HG02852 (cell line): ENCODE measurements at regions not wholly inside any gene's neighbourhood (a gene's known extent, or its start where the extent isn't known, plus 50 kb on each side); places are given as distances from the start of the nearest gene placed in this dataset.
"Not testable (repeated sequence)": the region's sequence is repeated elsewhere in the genome, so short reads cannot be mapped to it uniquely, and the experiment has no call there.

ENCODE experiments used
- ATAC-seq: cut with Tn5 transposase; IDR thresholded peaks from one replicate; pipeline ENCODE4 v1.9.1; 2021; ENCODE audit warnings: mild to moderate bottlenecking, moderate library complexity; ENCODE audit not compliant: unreplicated experiment

- no peak for ATAC-seq
Observed at GRCh38 chr6:5898563-5898962, 108.2 kb downstream of the NRN1 start.

GRCh38 chr6:5898102-5898501 is 108.6 kb downstream of the NRN1 start:
- no peak for ATAC-seq

- ATAC-seq = no peak
Observed at GRCh38 chr6:5896476-5897200, 110.1 kb downstream of the NRN1 start.

- no peak for ATAC-seq
Observed at GRCh38 chr6:5894357-5894756, 112.4 kb downstream of the NRN1 start.

- no peak for ATAC-seq
Observed at GRCh38 chr6:5893295-5893694, 113.4 kb downstream of the NRN1 start.

GRCh38 chr6:5892669-5893068 is 114.1 kb downstream of the NRN1 start:
- ATAC-seq = no peak

- ATAC-seq = no peak
Observed at GRCh38 chr6:5878792-5879191, 127.9 kb downstream of the NRN1 start.

- no peak for ATAC-seq
Observed at GRCh38 chr6:5876076-5876475, 130.6 kb downstream of the NRN1 start.

GRCh38 chr6:5873976-5874375 is 132.7 kb downstream of the NRN1 start:
- not testable (repeated sequence) for ATAC-seq

- ATAC-seq = no peak
Observed at GRCh38 chr6:5871296-5871695, 135.4 kb downstream of the NRN1 start.

- ATAC-seq = no peak
Observed at GRCh38 chr6:5869676-5870075, 137.0 kb downstream of the NRN1 start.

- ATAC-seq = no peak
Observed at GRCh38 chr6:5869261-5869660, 137.5 kb downstream of the NRN1 start.

- ATAC-seq = no peak
Observed at GRCh38 chr6:5866547-5867051, 140.1 kb downstream of the NRN1 start.

GRCh38 chr6:5865506-5866031 is 141.2 kb downstream of the NRN1 start:
- ATAC-seq = no peak

- ATAC-seq = no peak
Observed at GRCh38 chr6:5860849-5861248, 145.9 kb downstream of the NRN1 start.

GRCh38 chr6:5855787-5856470 is 150.8 kb downstream of the NRN1 start:
- no peak for ATAC-seq

- ATAC-seq = no peak
Observed at GRCh38 chr6:5854899-5855298, 151.8 kb downstream of the NRN1 start.

- ATAC-seq = peak; percentile 80
Observed at GRCh38 chr6:5851261-5851757, 155.4 kb downstream of the NRN1 start.

- peak; percentile 30 for ATAC-seq
Observed at GRCh38 chr6:5850848-5851255, 155.9 kb downstream of the NRN1 start.

- ATAC-seq = no peak
Observed at GRCh38 chr6:5846889-5847288, 159.8 kb downstream of the NRN1 start.

GRCh38 chr6:5846335-5846734 is 160.4 kb downstream of the NRN1 start:
- ATAC-seq = no peak

GRCh38 chr6:5843078-5843477 is 163.6 kb downstream of the NRN1 start:
- ATAC-seq = no peak
